NCI-H2227 treated with DMSO at 0.1 percent for 48 hours (cell line): ENCODE measurements at regions not wholly inside any gene's neighbourhood (a gene's known extent, or its start where the extent isn't known, plus 50 kb on each side); places are given as distances from the start of the nearest gene placed in this dataset.

Source experiments
- DNase-seq: peaks from one replicate; lab custom pipeline; 2025; lab: John Stamatoyannopoulos, UW

- no peak for DNase-seq
These were observed 820.4 kb downstream of the GALR1 start for GRCh38 chr18:78069784-78070664.

- DNase-seq = no peak
These were observed 821.6 kb downstream of the GALR1 start for GRCh38 chr18:78071166-78071710.

- no peak for DNase-seq
These were observed 822.1 kb downstream of the GALR1 start for GRCh38 chr18:78071776-78072175.

- DNase-seq = no peak
These were observed 822.7 kb downstream of the GALR1 start for GRCh38 chr18:78072375-78072774.

- no peak for DNase-seq
These were observed 823.6 kb downstream of the GALR1 start for GRCh38 chr18:78073275-78073674.

- no peak for DNase-seq
These were observed 824.9 kb downstream of the GALR1 start for GRCh38 chr18:78074400-78075020.

GRCh38 chr18:78080081-78080480 lies 830.4 kb downstream of the GALR1 start:
- no peak for DNase-seq

GRCh38 chr18:78080761-78081160 lies 831.1 kb downstream of the GALR1 start:
- no peak for DNase-seq

GRCh38 chr18:78082816-78083215 lies 833.2 kb downstream of the GALR1 start:
- DNase-seq = no peak

- DNase-seq = no peak
These were observed 835.9 kb downstream of the GALR1 start for GRCh38 chr18:78085241-78086185.

- DNase-seq = no peak
These were observed 837.3 kb downstream of the GALR1 start for GRCh38 chr18:78086931-78087330.

- no peak for DNase-seq
These were observed 837.7 kb downstream of the GALR1 start for GRCh38 chr18:78087338-78087737.

GRCh38 chr18:78090584-78090983 lies 840.9 kb downstream of the GALR1 start:
- no peak for DNase-seq

GRCh38 chr18:78092901-78093300 lies 843.3 kb downstream of the GALR1 start:
- DNase-seq = no peak

- no peak for DNase-seq
These were observed 850.4 kb downstream of the GALR1 start for GRCh38 chr18:78099979-78100588.

GRCh38 chr18:78101091-78101490 lies 851.4 kb downstream of the GALR1 start:
- no peak for DNase-seq

- no peak for DNase-seq
These were observed 852.5 kb downstream of the GALR1 start for GRCh38 chr18:78102135-78102534.

- no peak for DNase-seq
These were observed 856.0 kb downstream of the GALR1 start for GRCh38 chr18:78105611-78106010.

- DNase-seq = no peak
These were observed 857.3 kb downstream of the GALR1 start for GRCh38 chr18:78106946-78107345.

GRCh38 chr18:78107363-78107762 lies 857.7 kb downstream of the GALR1 start:
- DNase-seq = no peak

- no peak for DNase-seq
These were observed 858.9 kb downstream of the GALR1 start for GRCh38 chr18:78108554-78108953.
